ENCODE measurements at regions not wholly inside any gene's neighbourhood (a gene's known extent, or its start where the extent isn't known, plus 50 kb on each side); places are given as distances from the start of the nearest gene placed in this dataset.

DNA sequence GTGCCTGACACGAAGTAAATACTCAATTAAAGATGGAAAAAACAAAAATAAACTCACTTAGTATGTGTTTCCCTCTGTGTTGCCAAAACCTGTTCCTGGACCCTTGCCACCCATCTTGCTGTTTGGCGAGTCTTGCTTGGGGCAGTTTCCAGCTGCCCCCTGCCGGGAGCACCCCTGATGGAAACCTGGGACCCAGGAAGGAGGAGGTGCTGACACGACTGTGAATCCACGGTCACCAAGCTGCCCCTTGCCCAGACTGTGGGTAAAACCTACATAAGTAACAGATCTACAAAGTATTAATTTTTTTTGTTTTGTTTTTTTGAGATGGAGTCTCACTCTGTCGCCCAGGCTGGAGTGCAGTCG is 50.1 kb upstream of the SIAH1 start:
- ChIA-PET CTCF (interaction anchor here (1.0 to 2.2 kb wide), 6 partner anchors 10 to 195 kb away, joined by 3 to 6 read pairs (median 4); no protein-coding TSS in a partner anchor), POLR2A (no interaction called here)
- TF ChIP-seq, protein P1, sequence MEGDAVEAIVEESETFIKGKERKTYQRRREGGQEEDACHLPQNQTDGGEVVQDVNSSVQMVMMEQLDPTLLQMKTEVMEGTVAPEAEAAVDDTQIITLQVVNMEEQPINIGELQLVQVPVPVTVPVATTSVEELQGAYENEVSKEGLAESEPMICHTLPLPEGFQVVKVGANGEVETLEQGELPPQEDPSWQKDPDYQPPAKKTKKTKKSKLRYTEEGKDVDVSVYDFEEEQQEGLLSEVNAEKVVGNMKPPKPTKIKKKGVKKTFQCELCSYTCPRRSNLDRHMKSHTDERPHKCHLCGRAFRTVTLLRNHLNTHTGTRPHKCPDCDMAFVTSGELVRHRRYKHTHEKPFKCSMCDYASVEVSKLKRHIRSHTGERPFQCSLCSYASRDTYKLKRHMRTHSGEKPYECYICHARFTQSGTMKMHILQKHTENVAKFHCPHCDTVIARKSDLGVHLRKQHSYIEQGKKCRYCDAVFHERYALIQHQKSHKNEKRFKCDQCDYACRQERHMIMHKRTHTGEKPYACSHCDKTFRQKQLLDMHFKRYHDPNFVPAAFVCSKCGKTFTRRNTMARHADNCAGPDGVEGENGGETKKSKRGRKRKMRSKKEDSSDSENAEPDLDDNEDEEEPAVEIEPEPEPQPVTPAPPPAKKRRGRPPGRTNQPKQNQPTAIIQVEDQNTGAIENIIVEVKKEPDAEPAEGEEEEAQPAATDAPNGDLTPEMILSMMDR (IDR thresholded peaks at IDR 0.05; ENCODE audit: control extremely low read depth, extremely low read depth, low read depth, missing control alignments), result no peak
- DNase-seq (ENCODE audit: extremely low spot score), result no peak

Data from GM10248 (cell line).